Kidney glomerular epithelial cell (primary cell): ENCODE measurements at regions not wholly inside any gene's neighbourhood (a gene's known extent, or its start where the extent isn't known, plus 50 kb on each side); places are given as distances from the start of the nearest gene placed in this dataset.
"Not testable (repeated sequence)": the region's sequence is repeated elsewhere in the genome, so short reads cannot be mapped to it uniquely, and the experiment has no call there.

ENCODE experiments used
- DNase-seq: peaks from one replicate; lab custom pipeline; 2025; lab: John Stamatoyannopoulos, UW

DNA sequence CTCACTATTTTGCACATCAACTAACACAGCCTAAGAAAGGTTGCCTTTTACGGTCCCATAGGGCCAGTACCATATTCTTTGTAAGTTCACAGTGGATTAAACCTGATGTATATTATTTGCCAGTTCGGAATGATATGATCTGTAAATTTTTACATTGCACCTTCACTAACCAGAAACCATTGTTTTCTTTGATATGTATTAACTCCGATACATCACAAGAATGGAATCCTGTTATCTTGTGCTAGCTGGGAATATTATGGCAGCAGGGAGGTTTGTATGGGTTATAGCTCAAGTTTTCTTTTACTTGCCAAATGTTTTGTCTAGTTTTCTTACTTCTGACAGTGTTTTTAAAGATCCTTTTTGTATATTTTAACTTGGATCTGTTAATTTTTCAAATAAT is 51.4 kb upstream of the S1PR1 start:
- peak; percentile 50 for DNase-seq

DNA sequence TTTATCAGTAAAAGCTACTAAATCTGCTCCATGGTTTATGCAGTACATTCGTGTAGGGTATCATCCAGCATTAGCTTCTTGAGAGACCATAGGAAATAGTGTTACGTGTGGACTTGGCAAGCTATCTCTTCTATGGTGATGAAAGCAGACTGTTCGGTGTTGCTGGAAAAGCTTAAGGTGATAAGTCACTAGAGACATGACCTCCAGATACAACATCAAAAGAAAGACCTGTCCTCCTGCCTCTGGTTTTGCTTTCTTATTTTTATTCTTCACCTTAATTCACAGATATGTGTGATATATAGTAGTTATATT is 53.5 kb upstream of the S1PR1 start:
- DNase-seq: no peak

DNA sequence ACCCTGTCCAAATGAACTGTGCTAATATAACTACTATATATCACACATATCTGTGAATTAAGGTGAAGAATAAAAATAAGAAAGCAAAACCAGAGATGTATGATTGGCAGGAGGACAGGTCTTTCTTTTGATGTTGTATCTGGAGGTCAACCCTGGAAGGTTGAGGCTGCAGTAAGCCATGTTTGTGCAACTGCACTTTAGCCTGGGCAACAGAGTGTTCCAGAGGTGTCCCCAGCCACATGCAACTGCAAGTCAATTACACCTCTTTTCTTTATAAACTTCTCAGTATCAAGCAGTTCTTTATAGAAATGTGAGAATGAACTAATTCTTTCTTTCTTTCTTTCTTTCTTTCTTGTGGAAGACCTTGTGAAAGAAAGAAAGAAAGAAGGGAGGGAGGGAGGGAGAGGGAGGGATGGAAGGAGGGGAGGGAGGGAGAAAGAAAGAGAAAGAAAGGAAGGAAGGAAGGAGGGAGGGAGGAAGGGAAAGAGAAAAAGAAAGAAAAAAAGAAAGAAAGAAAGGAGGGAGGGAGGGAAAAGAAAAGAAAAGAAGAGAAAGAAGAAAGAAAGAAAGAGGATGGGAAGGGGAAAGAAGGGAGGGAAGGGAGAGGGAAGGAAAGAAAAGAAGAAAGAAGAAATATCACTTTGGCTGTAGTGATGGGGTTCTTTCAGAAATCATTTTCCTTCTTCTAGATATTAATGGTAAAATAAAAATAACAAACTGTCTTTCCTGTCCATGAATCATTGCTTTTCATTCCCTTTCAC is 54.0 kb upstream of the S1PR1 start:
- no peak for DNase-seq

DNA sequence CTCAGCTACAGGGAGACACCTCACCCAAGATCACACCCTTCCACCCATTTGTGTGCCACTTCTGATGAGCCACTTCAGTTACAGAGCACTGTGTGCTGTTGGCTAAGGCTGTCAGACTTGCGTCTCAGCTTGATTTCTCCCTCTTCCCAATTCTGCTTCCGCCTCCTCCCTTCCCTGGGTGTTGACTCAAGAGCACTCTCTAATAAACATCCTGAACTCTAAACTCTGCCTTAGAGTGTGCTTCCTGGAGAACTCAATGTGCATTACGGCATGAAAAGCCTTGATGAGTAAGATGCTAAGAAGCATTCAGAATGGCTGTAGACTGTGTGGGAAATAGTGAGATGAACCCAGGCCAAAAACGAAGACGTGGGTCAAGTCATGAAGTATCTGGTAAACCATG is 54.9 kb upstream of the S1PR1 start:
- no peak for DNase-seq

DNA sequence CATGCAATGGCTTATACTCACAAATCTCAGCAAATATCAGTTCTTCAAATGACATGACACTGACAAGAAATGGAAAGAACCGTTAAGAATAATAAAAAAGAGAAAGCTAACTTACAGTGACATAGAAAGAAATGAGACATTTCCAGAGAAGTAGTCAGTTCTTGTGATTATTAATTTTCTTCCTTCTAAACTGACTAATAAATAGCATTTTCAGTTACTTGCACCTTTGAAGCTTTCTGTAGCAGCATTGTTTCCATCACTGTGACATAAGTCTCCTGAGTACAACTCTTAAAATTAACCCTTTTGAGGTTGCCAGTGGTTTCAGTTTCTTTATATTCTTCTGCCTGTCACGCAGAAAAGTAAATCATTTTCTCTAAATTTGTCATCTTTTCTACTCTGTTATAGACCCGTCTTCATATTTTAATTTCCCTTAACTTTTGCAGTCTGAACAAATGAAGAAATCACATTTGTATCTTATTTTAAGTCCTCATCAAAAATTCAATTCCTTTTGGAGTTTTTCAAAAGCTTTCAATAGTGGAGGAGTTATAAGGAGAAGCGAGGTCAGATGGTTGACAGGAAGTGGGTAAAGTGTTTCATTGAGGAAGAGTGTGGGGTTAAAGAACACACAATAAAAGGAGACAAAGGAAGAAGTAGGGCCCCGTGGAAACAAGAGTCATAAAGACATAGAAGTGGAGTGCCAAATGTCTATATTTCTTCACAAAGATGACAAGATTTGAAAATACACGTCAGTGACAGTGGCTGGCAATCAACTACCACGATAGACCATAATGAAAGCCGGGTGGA is 57.9 kb upstream of the S1PR1 start:
- no peak for DNase-seq

DNA sequence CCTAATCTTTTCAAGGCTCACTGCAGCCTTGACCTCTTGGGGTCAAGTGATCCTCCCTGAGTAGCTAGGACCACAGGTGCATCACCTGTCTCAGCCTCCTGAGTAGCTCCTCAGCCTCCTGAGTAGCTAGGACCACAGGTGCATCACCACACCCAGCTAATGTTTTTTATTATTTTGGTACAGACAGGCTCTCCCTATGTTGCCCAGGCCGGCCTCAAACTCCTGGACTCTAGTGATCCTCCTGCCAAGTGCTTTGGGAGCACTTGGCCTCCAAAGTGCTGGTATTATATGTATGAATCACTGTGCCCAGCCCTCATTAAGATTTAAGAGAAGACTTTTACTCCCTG is 58.5 kb upstream of the S1PR1 start:
- DNase-seq: no peak

DNA sequence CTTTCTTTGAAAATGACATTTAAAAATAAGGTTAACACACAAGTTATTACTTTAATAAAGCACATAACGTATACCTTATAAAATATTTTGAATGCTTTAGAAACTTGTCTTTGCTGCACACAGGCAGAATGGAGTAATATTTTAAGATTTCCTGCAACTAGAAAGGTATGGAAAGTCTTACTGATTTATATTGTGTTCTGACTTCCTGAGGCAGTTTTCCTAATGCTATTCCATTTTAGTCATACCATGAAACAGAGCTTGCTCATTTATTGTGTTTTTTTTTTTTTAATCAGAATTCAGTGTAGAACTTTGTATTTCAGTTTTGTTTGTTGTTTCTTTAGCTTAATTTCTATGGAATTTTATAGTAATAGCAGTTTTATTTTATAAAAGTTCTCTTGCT is 60.9 kb upstream of the S1PR1 start:
- no peak for DNase-seq

DNA sequence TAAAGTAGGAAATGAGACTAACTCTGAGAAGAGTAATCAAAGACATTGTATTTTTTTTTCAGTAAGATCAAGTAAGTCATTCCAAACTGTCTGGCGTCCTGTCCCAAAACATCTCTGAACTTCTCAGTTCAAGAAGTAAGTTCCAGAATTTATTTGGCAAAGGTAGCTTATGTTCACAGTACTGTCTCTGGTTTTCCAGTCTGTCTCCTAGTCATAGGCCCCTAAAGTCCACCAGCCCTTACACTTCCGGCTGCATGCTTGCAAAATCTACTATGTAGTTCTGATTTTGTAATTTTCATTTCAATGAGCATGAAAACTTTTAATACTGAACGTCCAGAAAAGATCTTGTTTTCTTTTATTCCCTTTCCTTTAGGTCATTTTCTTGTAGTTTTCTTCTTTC is 61.4 kb upstream of the S1PR1 start:
- no peak for DNase-seq

DNA sequence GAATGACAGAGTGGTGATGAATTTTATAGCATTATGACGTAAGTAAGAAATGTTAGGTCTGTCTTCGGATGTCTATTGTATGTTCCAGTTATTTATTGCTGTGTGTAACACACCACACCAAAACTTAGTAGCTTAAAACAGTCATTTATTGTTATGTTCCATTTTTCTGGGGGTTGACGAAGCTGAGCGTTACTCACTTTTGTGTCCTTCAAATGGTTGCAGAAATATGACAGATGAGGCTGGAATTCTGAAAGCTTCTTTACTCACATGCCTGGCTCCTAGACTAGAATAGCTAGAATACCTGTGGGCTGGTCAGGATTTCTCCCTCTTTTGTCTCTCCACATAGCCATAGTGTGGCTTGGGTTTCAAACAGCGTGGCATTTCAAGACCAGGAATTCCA is 62.1 kb upstream of the S1PR1 start:
- DNase-seq: peak; percentile 76

DNA sequence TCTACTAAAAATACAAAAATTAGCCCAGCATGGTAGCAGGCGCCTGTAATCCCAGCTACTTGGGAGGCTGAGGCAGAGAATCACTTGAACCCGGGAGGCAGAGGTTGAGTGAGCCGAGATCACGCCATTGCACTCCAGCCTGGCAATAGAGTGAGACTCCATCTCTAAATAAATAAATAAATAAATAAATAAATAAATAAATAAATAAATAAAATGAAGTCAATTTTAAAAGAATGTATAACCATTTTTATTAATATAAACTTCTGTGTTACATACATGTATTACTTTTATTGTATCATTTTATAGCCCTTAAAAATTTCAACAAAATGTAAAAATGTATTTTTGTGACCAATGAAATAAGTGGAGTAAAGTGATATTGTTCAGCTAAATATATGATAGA is 62.5 kb upstream of the S1PR1 start:
- not testable (repeated sequence) for DNase-seq

DNA sequence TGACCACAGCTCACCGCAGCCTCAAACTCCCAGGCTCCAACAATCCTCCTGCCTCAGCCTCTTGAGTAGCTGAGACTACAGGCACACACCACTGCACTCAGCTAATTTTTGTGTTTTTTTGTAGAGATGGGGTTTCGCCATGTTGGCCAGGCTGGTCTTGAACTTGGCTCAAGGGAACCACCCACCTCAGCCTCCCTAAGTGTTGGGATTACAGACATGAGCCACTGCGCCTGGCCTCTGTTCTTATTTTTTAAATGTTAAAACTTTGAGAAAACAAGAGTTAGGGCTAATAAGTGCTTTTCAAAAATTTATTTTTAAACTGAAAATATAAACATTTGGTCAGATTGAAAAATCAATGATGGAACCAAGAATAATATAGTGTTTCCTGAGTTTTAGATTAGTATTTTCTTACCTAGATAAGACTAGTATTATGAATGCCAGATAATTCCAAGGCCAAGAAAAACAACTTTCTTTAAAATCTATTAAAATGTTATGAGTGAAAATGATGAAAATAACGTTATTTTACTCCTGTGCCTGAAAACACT is 66.2 kb upstream of the S1PR1 start:
- no peak for DNase-seq

DNA sequence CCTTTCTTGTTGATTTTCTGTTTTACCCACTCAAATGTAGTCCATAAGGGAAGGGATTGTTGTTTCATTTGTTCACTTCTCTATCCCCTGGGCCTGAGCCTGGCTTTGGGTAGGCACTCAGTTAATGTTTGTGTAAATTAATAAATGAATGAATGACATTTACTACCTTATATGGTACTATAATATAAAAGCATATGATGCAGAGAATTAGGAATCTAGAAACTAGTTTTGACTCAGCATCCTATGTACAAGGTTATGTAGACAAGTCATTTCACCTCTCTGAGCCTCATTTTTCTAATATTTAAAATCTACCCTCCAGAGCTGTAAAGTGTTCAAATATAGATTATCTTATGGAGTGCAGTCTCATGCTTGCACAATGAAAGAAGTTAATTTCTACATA is 68.9 kb upstream of the S1PR1 start:
- DNase-seq: no peak

DNA sequence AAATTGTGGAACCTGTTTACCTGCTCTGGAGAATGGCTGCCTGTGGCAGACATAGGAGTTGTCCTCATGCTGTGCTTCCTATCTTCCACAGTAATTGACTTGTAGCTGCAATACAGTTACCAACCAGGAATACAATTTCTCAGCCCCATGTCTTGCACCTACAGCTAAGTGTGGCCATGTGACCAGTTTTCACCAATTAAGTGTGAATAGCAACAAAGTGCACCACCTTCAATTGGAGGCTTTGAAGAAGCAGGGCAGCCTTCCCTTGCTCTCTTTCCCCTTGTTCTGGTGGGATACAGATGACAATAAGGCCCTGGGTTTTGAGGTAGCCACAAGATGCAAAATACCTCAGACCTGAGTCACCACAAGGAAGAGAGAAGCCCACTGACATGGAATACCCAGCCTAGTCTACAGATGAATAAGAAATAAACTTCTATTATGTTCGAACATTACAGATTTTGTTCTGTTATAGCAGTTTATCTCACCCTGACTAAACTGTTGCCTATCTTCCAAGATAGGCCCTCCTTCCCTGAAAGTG is 70.2 kb upstream of the S1PR1 start:
- no peak for DNase-seq

DNA sequence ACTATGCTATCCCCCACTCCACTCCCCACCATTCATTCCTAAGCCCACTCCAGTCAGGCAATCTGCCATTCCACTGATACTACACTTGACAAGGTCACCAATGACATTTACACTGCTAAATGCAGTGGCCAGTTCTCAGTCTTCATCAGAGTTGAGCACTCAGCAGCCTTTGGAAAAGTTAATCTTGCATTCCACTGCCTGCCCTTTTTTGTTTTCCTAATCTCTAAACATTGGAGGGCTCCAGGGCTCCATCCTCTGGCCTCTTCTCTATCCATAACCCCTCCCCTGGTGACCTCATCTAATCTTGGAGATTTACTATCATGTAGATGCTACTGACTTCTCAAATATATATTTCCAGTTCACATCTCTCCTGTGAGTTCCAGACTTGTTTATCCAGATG is 70.9 kb upstream of the S1PR1 start:
- DNase-seq: no peak

DNA sequence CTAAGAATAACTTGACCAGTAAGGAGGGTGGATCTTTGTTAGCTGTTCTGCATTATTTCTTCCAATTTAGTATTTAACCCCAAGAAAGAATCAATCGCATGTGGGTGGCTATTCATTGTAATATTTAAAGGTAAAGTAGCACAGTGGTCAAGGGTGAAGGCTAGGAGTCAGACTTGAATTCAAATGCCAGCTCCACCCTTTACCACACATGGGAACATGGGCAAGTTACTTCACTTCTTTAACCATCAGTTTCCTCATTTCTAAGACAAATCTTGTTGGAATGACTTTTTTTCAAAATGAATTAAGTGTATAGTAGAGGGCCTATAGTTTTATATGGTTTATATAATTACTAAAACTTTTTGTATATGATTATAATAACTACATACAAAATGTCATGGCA is 71.3 kb upstream of the S1PR1 start:
- DNase-seq: no peak

DNA sequence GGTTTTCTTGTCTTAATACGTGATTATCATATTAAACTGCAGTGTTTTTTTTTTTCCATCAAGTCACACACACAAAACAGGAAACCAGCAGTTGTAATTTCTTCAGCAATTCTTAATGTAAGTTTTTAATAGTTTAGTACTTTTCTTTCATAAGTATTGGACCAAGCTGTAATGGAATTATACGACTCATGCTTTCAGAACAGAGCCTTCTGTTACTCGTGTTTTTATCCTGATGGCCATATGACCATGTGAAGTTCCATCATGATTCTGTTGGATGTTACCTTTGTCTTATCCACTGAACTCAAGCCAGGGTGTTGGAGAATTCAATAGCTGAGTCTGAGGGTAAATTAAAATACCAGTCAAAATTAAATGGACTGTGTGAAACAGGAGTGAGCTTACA is 72.0 kb upstream of the S1PR1 start:
- DNase-seq: no peak

DNA sequence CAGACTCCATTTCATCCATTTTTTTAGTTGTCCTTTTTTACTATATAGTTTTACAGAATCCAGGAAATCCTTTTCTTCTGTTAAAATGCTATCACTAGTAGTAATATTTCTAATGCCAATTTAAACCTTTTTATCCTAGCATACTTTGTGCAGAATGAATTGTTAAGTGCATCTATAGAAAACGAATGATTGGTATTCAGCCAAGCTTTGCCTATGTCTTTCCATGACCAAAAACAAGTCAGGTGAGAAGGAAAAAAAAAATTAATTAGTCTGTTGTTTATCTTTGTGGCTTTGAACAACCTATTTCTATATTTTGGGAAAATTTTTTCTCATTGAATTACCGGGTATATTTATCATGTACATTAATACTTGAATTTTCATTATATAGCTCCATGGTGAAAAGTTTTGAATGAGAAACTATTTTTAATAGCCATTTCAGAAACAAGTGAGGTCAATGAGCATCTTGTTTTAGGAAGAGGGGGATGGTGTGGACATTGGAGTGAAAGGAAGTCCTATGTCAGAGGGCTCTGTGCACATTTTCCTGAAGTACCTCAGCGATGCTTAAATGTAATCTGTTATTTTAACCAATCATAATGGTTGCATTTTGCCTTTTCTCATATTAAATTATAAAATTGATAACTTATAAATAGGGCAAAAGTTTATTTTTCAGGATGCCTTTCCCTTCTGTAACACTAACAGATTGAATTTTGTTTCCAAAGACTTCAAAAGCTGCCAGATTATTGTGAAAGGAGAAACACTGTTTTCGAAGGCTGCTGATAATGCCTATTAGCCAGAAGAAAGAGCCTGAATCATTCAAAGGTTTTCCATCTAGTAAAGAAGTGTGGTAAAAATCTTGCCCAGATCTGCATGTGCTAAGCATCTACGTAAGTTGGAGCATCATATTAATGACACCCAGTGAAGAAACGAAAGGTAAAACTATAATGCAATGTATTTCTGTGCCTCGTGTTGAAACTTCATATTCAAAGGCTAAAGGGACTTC is 73.8 kb upstream of the S1PR1 start:
- no peak for DNase-seq

DNA sequence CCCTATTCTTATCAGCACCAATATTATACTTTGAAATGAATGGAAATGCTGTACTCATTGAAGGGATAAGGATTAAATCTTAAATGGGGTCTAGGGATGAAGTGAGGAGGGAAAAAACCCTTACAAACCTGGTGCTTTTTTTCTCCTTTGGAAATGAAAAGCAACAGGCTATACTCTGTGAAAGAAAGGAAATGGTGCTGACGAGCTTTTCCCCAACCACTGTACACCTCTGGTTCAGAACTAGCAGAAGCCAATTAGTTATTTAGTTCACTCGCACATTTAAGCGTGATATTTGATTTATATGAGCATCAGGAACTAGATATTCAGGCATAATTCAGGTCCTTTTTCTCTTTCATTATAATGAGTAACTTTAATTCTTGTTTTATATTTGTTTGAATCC is 74.5 kb upstream of the S1PR1 start:
- no peak for DNase-seq

DNA sequence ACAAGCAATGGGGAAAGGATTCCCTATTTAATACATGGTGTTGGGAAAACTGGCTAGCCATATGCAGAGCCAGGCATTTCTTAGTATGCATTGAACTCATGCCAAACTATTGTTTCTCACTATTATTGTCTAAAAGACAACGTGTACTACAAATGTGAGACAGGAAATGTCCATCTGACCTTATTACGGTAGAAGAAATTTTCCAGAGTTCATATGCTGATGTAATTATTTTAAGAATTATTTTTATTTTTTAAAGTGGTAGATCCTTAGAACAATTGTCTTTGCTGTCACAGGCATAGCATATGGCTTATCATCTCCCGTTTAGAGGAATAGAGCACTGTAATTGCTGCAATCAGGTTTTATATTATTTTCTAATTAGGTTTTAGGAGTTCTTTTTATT is 75.2 kb upstream of the S1PR1 start:
- DNase-seq: no peak

DNA sequence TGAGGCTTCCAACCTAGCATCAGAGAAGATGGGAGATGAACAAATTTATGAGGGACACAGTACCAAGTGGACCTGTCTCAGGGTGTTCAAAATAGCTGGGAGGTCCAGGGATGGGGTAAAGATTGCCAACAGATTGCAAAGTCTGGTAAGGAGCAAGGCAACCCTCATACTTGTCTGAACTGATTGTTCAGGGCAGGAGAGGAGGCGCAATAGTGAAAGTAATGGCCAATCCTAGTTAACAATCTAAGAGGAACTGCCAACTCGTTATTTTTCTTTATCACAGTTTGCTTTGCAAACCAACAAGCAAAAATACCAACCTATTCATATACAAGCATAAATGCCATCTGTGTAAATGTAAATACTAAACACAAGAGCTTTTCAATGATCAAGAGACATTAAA is 78.4 kb upstream of the S1PR1 start:
- no peak for DNase-seq

DNA sequence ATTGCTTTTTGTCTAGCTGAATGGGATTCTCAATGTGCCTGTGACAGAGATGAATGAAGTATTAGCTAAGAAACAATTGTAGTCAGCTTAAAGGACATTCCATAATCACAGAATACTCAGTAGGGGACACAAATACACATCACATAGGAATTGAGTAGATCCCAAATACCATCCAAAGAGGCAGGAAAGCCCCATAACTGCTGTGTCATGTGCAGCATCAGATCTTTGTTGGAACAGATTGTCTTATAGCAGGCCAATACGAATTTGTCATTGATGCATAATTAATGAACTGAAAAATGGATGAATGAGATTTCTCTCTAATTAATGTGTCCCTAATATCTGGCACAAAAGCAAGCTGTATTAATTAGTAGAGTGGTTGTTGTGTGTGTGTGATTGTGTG is 82.3 kb upstream of the S1PR1 start:
- DNase-seq: no peak

DNA sequence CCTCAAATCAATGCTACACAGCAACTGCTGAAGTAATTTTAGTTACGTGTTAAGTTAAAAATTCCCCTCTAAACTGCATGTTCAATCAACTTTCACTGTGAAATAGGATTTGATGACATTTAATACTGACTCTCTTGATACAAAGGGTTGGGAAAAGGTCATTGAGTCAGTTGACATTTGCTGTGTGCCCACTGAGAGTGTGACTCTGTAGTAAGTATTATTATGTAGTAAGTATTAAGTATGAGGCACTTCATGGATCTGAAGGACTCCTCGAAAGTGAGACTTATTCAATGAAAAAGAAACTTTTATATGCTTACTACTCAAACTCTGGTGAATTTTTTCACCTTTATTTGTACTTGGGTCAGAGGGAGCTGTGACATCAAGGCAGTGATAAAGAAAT is 83.1 kb upstream of the S1PR1 start:
- no peak for DNase-seq
